Fibroblast of gingiva (primary cell): ENCODE measurements at regions not wholly inside any gene's neighbourhood (a gene's known extent, or its start where the extent isn't known, plus 50 kb on each side); places are given as distances from the start of the nearest gene placed in this dataset.
"Not testable (repeated sequence)": the region's sequence is repeated elsewhere in the genome, so short reads cannot be mapped to it uniquely, and the experiment has no call there.

ENCODE experiments used
- DNase-seq: peaks from one replicate; pipeline ENCODE4 v3.0.0-alpha.2; 2011; ENCODE audit warnings: low read depth

DNA sequence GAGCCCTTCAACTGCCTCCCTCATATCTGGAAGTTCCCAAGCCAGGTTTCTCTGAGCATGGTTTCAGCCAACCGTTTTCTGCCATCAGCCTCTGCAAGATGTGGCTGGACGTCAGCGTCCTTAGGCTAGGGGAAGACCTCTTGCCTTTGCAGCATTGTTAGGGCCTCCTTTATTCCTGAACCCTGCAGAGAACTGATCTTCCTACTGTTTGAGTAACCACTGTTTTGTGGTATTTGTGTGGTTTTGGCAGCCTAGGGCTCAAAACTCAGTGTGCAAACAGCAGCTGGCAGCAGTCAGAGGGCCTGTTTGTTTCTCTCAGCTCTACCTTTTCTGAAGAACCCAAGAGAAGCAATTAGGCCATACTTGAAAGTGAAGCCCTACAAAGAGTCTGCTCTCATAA lies 83.4 kb upstream of the SEMA3E start:
- DNase-seq, result peak; percentile 6

DNA sequence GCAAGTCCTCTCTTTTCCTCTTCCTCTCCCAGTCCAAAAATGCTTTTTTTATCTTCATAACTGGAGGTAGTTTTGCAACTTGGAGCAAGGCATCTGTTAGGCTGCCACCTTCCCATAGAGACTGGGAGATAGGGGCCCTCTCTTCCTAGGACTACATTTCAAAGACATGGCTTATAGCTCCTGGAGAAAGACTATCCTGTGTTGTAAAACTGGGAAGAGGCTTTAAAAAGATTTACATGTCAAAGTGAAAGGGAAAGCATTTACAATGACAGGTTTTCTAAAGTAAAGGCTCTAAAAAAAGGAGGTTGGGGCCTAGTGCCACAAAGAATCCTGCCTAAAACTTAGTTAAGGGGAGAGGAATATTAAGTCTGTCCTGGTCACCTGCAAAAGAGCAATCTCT lies 82.2 kb upstream of the SEMA3E start:
- no peak for DNase-seq

DNA sequence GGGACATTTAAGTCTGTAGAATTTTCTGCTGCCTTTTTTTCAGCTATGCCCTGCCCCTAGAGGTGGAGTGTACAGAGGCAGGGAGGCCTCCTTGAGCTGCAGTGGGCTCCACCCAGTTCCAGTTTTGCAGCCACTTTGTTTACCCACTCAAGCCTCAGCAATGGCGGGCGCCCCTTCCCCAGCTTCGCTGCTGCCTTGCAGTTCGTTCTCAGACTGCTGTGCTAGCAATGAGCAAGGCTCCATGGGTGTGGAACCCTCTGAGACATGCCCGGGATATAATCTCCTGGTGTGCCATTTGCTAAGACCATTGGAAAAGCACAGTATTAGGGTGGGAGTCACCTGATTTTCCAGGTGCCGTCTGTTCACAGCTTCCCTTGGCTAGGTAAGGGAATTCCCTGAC lies 68.0 kb upstream of the SEMA3E start:
- not testable (repeated sequence) for DNase-seq

DNA sequence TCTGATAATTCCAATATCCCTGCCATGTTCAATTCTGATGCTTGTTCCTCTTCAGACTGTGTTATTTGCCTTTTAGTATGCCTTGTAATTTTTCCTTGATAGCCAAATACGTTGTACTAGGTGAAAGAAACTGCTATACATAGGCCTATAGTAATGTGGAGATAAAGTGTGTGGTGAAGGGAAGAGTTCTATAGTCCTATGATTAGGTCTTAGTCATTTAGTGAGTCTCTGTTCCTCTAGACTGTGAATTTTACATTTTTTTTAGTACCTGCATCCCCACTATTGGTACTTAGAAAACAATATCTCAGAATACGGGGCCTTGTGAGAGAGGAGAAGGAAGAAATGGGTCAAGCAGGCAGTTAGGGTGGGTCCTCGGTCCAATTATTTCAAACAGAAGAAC lies 59.6 kb upstream of the SEMA3E start:
- DNase-seq, result no peak

DNA sequence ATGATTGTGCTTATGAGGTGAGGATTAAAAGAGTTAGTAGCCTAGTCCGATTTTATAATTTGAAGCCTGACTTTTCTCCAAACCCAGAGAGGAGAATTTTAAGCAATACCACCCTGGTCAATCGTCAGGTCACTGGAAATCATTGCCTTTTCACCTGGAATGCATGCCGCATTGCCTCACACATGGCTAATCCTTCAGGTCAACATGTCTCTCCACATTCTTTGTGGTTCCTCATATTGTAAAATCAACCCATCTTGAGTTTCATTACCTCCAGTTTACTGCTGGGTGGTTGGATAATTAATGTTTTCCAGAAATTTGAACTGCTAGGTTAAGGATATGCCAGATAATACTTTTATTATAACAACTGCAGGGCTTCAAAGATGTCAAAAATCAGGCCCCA lies 55.6 kb upstream of the SEMA3E start:
- DNase-seq, result peak; percentile 6

DNA sequence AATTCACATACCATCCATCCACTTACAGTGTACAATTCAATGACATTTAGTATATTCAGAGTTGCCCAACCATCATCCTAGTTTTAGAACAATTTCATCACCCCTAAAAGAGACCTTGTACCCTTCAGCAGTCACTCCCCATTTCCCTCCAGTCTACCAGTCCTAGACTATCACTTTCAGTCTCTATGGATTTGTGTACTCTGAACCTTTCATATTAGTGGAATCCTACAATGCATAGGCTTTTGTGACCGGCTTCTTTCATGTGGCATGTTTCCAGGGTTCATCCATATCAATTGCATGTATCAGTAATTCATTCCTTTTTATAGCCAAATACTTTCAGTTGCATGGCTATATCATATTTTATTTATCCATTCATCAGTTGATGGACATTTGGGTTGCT lies 53.5 kb upstream of the SEMA3E start:
- no peak for DNase-seq

DNA sequence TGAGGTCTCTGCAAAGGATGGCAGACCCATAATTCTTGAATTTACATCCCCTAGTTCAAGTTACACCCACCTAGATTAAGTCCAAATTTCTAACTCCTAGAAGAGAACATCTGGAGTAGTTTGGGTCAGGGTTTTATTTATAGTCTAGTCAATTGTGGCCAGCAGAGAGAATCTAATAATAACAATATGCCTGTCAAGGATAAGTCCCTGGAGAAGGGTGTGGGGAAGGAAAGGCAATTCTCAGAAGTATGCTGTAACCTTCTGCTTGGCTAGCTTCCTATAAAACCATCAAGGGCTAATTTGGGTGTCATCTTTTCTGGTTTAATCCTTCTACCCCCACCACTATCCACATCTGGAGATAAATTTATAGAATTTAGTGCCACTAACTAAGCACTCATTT lies 52.8 kb upstream of the SEMA3E start:
- DNase-seq, result peak; percentile 44
